Endothelial cell of umbilical vein (primary cell): ENCODE measurements at regions not wholly inside any gene's neighbourhood (a gene's known extent, or its start where the extent isn't known, plus 50 kb on each side); places are given as distances from the start of the nearest gene placed in this dataset.

Experiments used
- BruUV-seq: library from RNA; stranded (reverse); fragments of 400-500 nt; replicated peaks from 2 replicates; lab custom pipeline; 2021; lab: Mats Ljungman, UMichigan
- CTCF ChIA-PET: fragments of 300-600, 350-600 bp; sonication (Branson Sonifier 250); formaldehyde crosslinking; loops from one replicate; lab custom pipeline; 2021; ENCODE audit warnings: antibody characterized with exemption, inconsistent platforms; lab: Charles Lee
- POLR2A ChIA-PET: fragments of 300-600, 350-600 bp; sonication (Branson Sonifier 250); formaldehyde crosslinking; loops from one replicate; lab custom pipeline; 2021; ENCODE audit warnings: antibody characterized with exemption, inconsistent platforms; lab: Charles Lee
- DNase-seq: peaks from one replicate; pipeline ENCODE4 v3.0.0-alpha.2; 2011; ENCODE audit warnings: low read depth, low spot score
- FAIRE-seq: peaks from 2 replicates; lab custom pipeline; 2011; peaks lifted over from hg19 to GRCh38; lab: Jason Lieb, UNC
- H2AFZ ChIP-seq: 2 replicates; pipeline ENCODE4 v1.6.0; 2012; ENCODE audit warnings: low read depth, low read length, control low read depth, inconsistent platforms
- H3K27ac ChIP-seq: 2 replicates; pipeline ENCODE4 v1.5.1; 2011; ENCODE audit warnings: low read depth, mild to moderate bottlenecking, control low read depth, low read length, moderate library complexity; ENCODE audit not compliant: insufficient read depth
- H3K27me3 ChIP-seq, 2 experiments: 2 replicates each; pipeline versions ENCODE4 v1.6.0 to v1.6.1; 2011; ENCODE audit warnings: low read length in 2 of 2, mixed read lengths in 1 of 2; ENCODE audit not compliant: control insufficient read depth in 2 of 2, insufficient read depth in 2 of 2
- H3K36me3 ChIP-seq, 2 experiments: 2 replicates in 1 of 2; 3 replicates in 1 of 2; pipeline ENCODE4 v1.5.1; 2011; ENCODE audit warnings: low read length in 2 of 2, mild to moderate bottlenecking in 1 of 2, moderate library complexity in 1 of 2; ENCODE audit not compliant: control insufficient read depth in 2 of 2, insufficient read depth in 2 of 2; ENCODE audit errors: extremely low read depth in 1 of 2
- H3K4me1 ChIP-seq: 3 replicates; pipeline ENCODE4 v1.5.1; 2011; ENCODE audit warnings: mild to moderate bottlenecking, low read length; ENCODE audit not compliant: control insufficient read depth, insufficient read depth; ENCODE audit errors: extremely low read depth
- H3K4me2 ChIP-seq: 2 replicates; pipeline ENCODE4 v1.6.1; 2011; ENCODE audit warnings: low read length, control low read depth, mixed read lengths; ENCODE audit not compliant: insufficient read depth
- H3K4me3 ChIP-seq, 3 experiments: fragments of 200-600 bp in 1 of 3; sonication (generic), shearing (Covaris generic) in 1 of 3; replicated peaks in 1 of 3; 2 replicates each; pipeline ENCODE4 v1.5.1; 2011 to 2016; ENCODE audit warnings: control low read depth in 3 of 3, low read length in 3 of 3, mild to moderate bottlenecking in 2 of 3, inconsistent platforms in 1 of 3, low read depth in 1 of 3, moderate library complexity in 1 of 3; ENCODE audit not compliant: insufficient read depth in 1 of 3
- H3K79me2 ChIP-seq: 2 replicates; pipeline ENCODE4 v1.6.0; 2012; ENCODE audit warnings: low read length, inconsistent platforms; ENCODE audit not compliant: control insufficient read depth, insufficient read depth
- H3K9ac ChIP-seq: replicated peaks from 2 replicates; pipeline ENCODE3; 2011; ENCODE audit warnings: low read length, control low read depth; ENCODE audit not compliant: insufficient read depth; ENCODE audit errors: extremely low read depth
- H3K9me1 ChIP-seq: replicated peaks from 3 replicates; pipeline ENCODE4 v1.6.0; 2011; ENCODE audit warnings: mild to moderate bottlenecking, low read length; ENCODE audit not compliant: control insufficient read depth, insufficient read depth; ENCODE audit errors: extremely low read depth
- H3K9me3 ChIP-seq: replicated peaks from 2 replicates; pipeline ENCODE4 v1.5.1; 2012; ENCODE audit warnings: low read length, inconsistent platforms; ENCODE audit not compliant: control insufficient read depth, insufficient read depth
- H4K20me1 ChIP-seq: replicated peaks from 2 replicates; pipeline ENCODE3; 2011; ENCODE audit warnings: mild to moderate bottlenecking, low read length; ENCODE audit not compliant: control insufficient read depth, insufficient read depth; ENCODE audit errors: extremely low read depth
- EZH2 ChIP-seq: IDR thresholded peaks from 2 replicates; pipeline ENCODE4 v1.6.1; 2012; ENCODE audit warnings: borderline replicate concordance, low read depth, mild to moderate bottlenecking, moderate library complexity, low read length, inconsistent platforms; ENCODE audit not compliant: severe bottlenecking
- FOS ChIP-seq: IDR thresholded peaks from 2 replicates; pipeline ENCODE4 v1.6.1; 2011; ENCODE audit warnings: mild to moderate bottlenecking, low read length, moderate library complexity, borderline replicate concordance; ENCODE audit not compliant: insufficient read depth
- GATA2 ChIP-seq: IDR thresholded peaks from 2 replicates; pipeline ENCODE4 v1.7.0; 2011; ENCODE audit warnings: low read depth, mild to moderate bottlenecking, moderate library complexity, mixed read lengths, low read length; ENCODE audit not compliant: insufficient read length, insufficient read depth
- JUN ChIP-seq: IDR thresholded peaks from 2 replicates; pipeline ENCODE4 v1.6.1; 2011; ENCODE audit warnings: borderline replicate concordance, low read depth; ENCODE audit not compliant: insufficient read length, insufficient read depth
- MYC ChIP-seq: IDR thresholded peaks from one replicate; pipeline ENCODE4 v1.6.1; 2011; ENCODE audit warnings: mild to moderate bottlenecking, low read depth, low read length
- POLR2A ChIP-seq: IDR thresholded peaks from 2 replicates; pipeline ENCODE4 v1.6.1; 2012; ENCODE audit warnings: low read depth, mild to moderate bottlenecking, control low read depth, low read length
- POLR2AphosphoS5 ChIP-seq: IDR thresholded peaks from 2 replicates; pipeline ENCODE4 v1.6.1; 2012; ENCODE audit warnings: low read depth, mild to moderate bottlenecking, control low read depth, low read length, moderate library complexity; ENCODE audit not compliant: insufficient read depth
- dilution Hi-C: fragments of 300-500 bp; cut with MboI; formaldehyde crosslinking; loops from one replicate; pipeline ENCODE4 v1.15.0; 2019; ENCODE audit warnings: low sequenced_read_pairs; ENCODE audit not compliant: extremely low pct_ligation_motif_present
- intact Hi-C: fragments of 100-400 bp; cut with micrococcal nuclease; formaldehyde crosslinking; loops from one replicate; pipeline ENCODE4 v1.10.0; 2022
- TF ChIP-seq, protein P1 (sequence below), 2 donors: IDR thresholded peaks; 1 replicate in 1 of 2; 2 replicates in 1 of 2; pipeline ENCODE4 v1.5.1; 2011; ENCODE audit warnings: low read length in 2 of 2, mild to moderate bottlenecking in 2 of 2, moderate library complexity in 2 of 2, control low read depth in 1 of 2, inconsistent platforms in 1 of 2, low read depth in 1 of 2; ENCODE audit not compliant: insufficient read depth in 1 of 2; ENCODE audit errors: extremely low read depth in 1 of 2
- TF ChIP-seq, protein P2 (sequence below): IDR thresholded peaks from 2 replicates; pipeline ENCODE4 v1.6.1; 2011; ENCODE audit not compliant: insufficient read depth, insufficient read length

DNA sequence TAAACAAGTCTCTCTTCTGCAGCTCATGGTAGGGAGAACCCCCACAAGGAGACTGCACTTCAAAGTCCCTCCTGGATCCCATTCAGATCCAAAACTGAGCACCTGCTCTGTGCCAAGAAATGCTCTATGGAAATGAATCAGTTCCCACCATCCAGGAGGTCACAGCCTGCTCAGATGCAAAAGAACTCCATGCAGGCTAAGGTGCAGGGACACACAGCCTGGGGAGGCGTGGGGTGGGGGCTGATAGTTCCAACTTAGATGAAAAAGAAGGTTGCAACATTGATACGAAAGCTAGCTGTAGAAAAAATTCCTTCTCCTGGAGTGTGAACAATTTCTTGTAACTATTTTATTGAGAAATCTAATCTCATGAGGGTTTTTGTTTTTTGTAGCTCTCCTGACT is 111.0 kb upstream of the TMEM170B start:
- CTCF ChIA-PET, result interaction anchor here (1.0 kb wide), 2 partner anchors 70 to 108 kb away, joined by 3 read pairs; no protein-coding TSS in a partner anchor
- BruUV-seq, result no TSS peak
- peak overlapping the region; percentile 79 for H3K27ac ChIP-seq
- TF ChIP-seq JUN (no peak), FOS (no peak), MYC (no peak), POLR2A (no peak), GATA2 (no peak), POLR2AphosphoS5 (no peak), EZH2 (no peak)
- TF ChIP-seq, protein P1, sequence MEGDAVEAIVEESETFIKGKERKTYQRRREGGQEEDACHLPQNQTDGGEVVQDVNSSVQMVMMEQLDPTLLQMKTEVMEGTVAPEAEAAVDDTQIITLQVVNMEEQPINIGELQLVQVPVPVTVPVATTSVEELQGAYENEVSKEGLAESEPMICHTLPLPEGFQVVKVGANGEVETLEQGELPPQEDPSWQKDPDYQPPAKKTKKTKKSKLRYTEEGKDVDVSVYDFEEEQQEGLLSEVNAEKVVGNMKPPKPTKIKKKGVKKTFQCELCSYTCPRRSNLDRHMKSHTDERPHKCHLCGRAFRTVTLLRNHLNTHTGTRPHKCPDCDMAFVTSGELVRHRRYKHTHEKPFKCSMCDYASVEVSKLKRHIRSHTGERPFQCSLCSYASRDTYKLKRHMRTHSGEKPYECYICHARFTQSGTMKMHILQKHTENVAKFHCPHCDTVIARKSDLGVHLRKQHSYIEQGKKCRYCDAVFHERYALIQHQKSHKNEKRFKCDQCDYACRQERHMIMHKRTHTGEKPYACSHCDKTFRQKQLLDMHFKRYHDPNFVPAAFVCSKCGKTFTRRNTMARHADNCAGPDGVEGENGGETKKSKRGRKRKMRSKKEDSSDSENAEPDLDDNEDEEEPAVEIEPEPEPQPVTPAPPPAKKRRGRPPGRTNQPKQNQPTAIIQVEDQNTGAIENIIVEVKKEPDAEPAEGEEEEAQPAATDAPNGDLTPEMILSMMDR (IDR thresholded peaks at IDR 0.05; ENCODE audit: extremely low read depth in 1 of 2, insufficient read depth in 1 of 2, low read depth in 1 of 2, low read length in 2 of 2), result no peak
- TF ChIP-seq, protein P2, sequence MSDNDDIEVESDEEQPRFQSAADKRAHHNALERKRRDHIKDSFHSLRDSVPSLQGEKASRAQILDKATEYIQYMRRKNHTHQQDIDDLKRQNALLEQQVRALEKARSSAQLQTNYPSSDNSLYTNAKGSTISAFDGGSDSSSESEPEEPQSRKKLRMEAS, result no peak
- FAIRE-seq (peak; percentile 24), DNase-seq (peak; percentile 56)
- intact Hi-C loops (loop anchor here (5.0 kb wide), 2 partner anchors 59 to 71 kb away; no protein-coding TSS in a partner anchor), dilution Hi-C loops (no loop called here)
- H3K79me2 ChIP-seq, result no peaks in the 10 kb centered on the region
- no peak overlapping the region for H2AFZ ChIP-seq
- no peaks in the 10 kb centered on the region for H3K27me3 ChIP-seq
- no peaks in the 10 kb centered on the region for H3K9me3 ChIP-seq
- H3K36me3 ChIP-seq, result no peaks in the 10 kb centered on the region
- POLR2A ChIA-PET, result no interaction called here
- H3K9ac ChIP-seq, result no peak overlapping the region
- no peak overlapping the region for H3K4me3 ChIP-seq
- H4K20me1 ChIP-seq, result no peaks in the 10 kb centered on the region
- H3K4me1 ChIP-seq, result peaks cover 64% of the 10 kb centered on the region
- no peaks in the 10 kb centered on the region for H3K9me1 ChIP-seq
- no peak overlapping the region for H3K4me2 ChIP-seq
